ENCODE measurements at regions not wholly inside any gene's neighbourhood (a gene's known extent, or its start where the extent isn't known, plus 50 kb on each side); places are given as distances from the start of the nearest gene placed in this dataset.

DNA sequence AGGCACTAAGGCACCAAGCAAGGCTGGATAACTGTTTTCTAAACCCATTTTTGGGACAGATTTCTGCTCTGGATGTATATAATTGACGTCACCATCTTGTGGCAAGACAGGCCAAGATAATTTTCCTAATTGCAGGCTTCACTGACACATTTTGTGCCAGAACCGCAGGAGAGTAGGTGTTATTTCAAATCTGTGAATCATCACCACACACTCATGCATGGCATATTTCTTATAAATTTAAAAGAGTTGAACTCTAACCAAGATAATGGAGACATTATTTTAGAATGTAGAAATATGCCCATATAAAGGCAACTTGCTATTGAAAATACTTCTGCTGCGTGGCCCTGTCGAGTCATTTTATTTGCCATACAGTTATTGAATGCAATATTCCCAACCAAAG, 68.3 kb upstream of the ACYP2 start:
- Histone ChIP-seq H3K27me3 (replicated peaks; ENCODE audit: control insufficient read depth, insufficient read depth, low read length) (no peaks in the 10 kb centered on the region), H3K9me3 (0 out of 2 replicates have a peak, but pooled peaks cover 10% of the 10 kb centered on the region), H3K36me3 (ENCODE audit: control insufficient read depth, insufficient read depth, low read length) (no peaks in the 10 kb centered on the region), H3K4me1 (no peaks in the 10 kb centered on the region), H3K4me3 (ENCODE audit: low read depth, low read length) (no peak overlapping the region)
- Mint-ChIP-seq H3K36me3 (ENCODE audit: insufficient read depth, unreplicated experiment) (no peaks in the 10 kb centered on the region), H3K4me1 (ENCODE audit: low read depth, unreplicated experiment) (peaks cover 7% of the 10 kb centered on the region), H3K27me3 (ENCODE audit: insufficient read depth, unreplicated experiment) (no peaks in the 10 kb centered on the region), H3K9me3 (ENCODE audit: unreplicated experiment) (no peaks in the 10 kb centered on the region), H3K4me3 (ENCODE audit: unreplicated experiment) (no peak overlapping the region), H3K27ac (ENCODE audit: unreplicated experiment) (no peak overlapping the region)
- intact Hi-C loops (cut with micrococcal nuclease; ENCODE audit: unreplicated experiment): no loop called here
- DNase-seq: no peak
- TF ChIP-seq, protein P1, sequence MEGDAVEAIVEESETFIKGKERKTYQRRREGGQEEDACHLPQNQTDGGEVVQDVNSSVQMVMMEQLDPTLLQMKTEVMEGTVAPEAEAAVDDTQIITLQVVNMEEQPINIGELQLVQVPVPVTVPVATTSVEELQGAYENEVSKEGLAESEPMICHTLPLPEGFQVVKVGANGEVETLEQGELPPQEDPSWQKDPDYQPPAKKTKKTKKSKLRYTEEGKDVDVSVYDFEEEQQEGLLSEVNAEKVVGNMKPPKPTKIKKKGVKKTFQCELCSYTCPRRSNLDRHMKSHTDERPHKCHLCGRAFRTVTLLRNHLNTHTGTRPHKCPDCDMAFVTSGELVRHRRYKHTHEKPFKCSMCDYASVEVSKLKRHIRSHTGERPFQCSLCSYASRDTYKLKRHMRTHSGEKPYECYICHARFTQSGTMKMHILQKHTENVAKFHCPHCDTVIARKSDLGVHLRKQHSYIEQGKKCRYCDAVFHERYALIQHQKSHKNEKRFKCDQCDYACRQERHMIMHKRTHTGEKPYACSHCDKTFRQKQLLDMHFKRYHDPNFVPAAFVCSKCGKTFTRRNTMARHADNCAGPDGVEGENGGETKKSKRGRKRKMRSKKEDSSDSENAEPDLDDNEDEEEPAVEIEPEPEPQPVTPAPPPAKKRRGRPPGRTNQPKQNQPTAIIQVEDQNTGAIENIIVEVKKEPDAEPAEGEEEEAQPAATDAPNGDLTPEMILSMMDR (IDR thresholded peaks at IDR 0.05; ENCODE audit: insufficient read depth in 1 of 2, low read depth in 1 of 2, low read length in 1 of 2, severe bottlenecking in 1 of 2, unreplicated experiment in 1 of 2): no peak
- CTCF ChIA-PET: no interaction called here
- BruUV-seq (replicated peaks): no TSS peak
- POLR2A ChIA-PET: no interaction called here

DNA sequence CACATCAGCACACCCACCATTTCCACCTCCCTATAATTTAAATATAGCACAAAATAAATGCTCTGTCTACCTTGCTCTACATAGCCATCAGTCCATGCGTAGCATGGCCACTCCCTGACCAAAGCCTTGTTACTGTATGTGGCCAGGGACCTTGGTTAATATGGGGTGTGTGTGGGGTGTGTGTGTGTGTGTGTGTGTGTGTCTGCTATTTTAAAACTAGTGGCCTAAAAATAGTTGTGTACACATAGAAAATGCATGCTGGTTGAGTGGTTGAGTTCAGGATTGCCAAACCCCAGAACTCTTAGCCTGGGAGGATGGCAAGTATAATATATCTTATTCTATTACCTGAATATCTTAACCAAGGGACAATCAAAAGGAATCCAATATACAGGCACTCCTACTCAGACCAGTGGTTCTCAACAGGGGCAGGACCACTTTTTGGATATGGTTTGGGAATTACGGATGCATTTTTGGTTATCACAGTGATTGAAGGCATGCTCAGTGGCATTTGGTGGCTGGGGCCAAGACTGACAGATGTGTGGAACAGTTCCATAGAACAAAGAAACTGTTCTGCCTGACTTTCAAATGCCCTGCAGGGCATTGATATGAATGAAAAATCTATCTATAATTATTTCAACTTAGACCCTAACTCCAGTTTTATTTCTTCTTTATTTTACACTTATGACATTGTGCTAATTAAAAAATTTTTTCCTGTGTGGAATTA, 72.3 kb upstream of the PSME4 start:
- Mint-ChIP-seq H3K36me3 (ENCODE audit: insufficient read depth, unreplicated experiment) (no peaks in the 10 kb centered on the region), H3K9me3 (ENCODE audit: unreplicated experiment) (no peaks in the 10 kb centered on the region), H3K4me3 (ENCODE audit: unreplicated experiment) (no peak overlapping the region), H3K4me1 (ENCODE audit: low read depth, unreplicated experiment) (peaks cover 7% of the 10 kb centered on the region), H3K27ac (ENCODE audit: unreplicated experiment) (no peak overlapping the region), H3K27me3 (ENCODE audit: insufficient read depth, unreplicated experiment) (no peaks in the 10 kb centered on the region)
- POLR2A ChIA-PET: no interaction called here
- Histone ChIP-seq H3K36me3 (ENCODE audit: control insufficient read depth, insufficient read depth, low read length) (no peaks in the 10 kb centered on the region), H3K4me3 (ENCODE audit: low read depth, low read length) (no peak overlapping the region), H3K27me3 (replicated peaks; ENCODE audit: control insufficient read depth, insufficient read depth, low read length) (no peaks in the 10 kb centered on the region), H3K4me1 (no peaks in the 10 kb centered on the region), H3K9me3 (0 out of 2 replicates have a peak, but pooled peaks cover 10% of the 10 kb centered on the region)
- TF ChIP-seq, protein P1 (IDR thresholded peaks at IDR 0.05; ENCODE audit: insufficient read depth in 1 of 2, low read depth in 1 of 2, low read length in 1 of 2, severe bottlenecking in 1 of 2, unreplicated experiment in 1 of 2): no peak
- intact Hi-C loops (cut with micrococcal nuclease; ENCODE audit: unreplicated experiment): no loop called here
- no TSS peak for BruUV-seq (replicated peaks)
- no peak for DNase-seq
- CTCF ChIA-PET: no interaction called here

DNA sequence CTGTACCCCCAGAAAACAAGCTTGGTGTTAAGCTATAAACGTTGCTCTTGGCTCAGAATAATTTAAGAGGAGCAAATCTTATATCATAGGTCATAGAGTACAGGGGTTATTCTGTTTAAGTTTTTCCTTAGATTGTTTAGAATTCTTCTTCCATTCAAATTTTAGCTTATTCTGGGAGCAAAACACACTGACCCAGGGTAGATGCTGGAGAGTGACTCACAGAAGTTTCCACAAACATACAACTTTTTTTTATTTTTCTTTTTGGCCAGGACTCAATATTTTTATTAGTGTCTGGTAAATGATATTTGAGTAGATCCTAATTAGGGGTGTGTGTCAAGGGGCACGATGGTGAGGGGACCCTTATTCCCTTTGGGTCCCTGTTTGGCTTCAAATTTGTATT, 71.5 kb upstream of the PSME4 start:
- POLR2A ChIA-PET: no interaction called here
- H3K27ac Mint-ChIP-seq (ENCODE audit: unreplicated experiment): no peak overlapping the region

More for the DNA sequence above, 71.5 kb upstream of the PSME4 start:
- intact Hi-C loops (cut with micrococcal nuclease; ENCODE audit: unreplicated experiment): no loop called here
- no peaks in the 10 kb centered on the region for H3K36me3 ChIP-seq (ENCODE audit: control insufficient read depth, insufficient read depth, low read length)
- no peaks in the 10 kb centered on the region for H3K27me3 Mint-ChIP-seq (ENCODE audit: insufficient read depth, unreplicated experiment)
- no TSS peak for BruUV-seq (replicated peaks)
- no peaks in the 10 kb centered on the region for H3K36me3 Mint-ChIP-seq (ENCODE audit: insufficient read depth, unreplicated experiment)
- H3K4me1 Mint-ChIP-seq (ENCODE audit: low read depth, unreplicated experiment): peaks cover 7% of the 10 kb centered on the region
- no peaks in the 10 kb centered on the region for H3K4me1 ChIP-seq
- no peak for DNase-seq
- H3K27me3 ChIP-seq (replicated peaks; ENCODE audit: control insufficient read depth, insufficient read depth, low read length): no peaks in the 10 kb centered on the region
- TF ChIP-seq, protein P1 (IDR thresholded peaks at IDR 0.05; ENCODE audit: insufficient read depth in 1 of 2, low read depth in 1 of 2, low read length in 1 of 2, severe bottlenecking in 1 of 2, unreplicated experiment in 1 of 2): no peak
- no peak overlapping the region for H3K4me3 ChIP-seq (ENCODE audit: low read depth, low read length)
- 0 out of 2 replicates have a peak, but pooled peaks cover 10% of the 10 kb centered on the region for H3K9me3 ChIP-seq
- no peaks in the 10 kb centered on the region for H3K9me3 Mint-ChIP-seq (ENCODE audit: unreplicated experiment)
- CTCF ChIA-PET: no interaction called here
- H3K4me3 Mint-ChIP-seq (ENCODE audit: unreplicated experiment): no peak overlapping the region
